GM12878 (cell line): ENCODE measurements at regions not wholly inside any gene's neighbourhood (a gene's known extent, or its start where the extent isn't known, plus 50 kb on each side); places are given as distances from the start of the nearest gene placed in this dataset.

Source experiments
- ATAC-seq: fragments of 200-7000 bp; cut with Tn5 transposase; 3 replicates; pipeline ENCODE4 v1.9.1; 2020; ENCODE audit warnings: mild to moderate bottlenecking, moderate library complexity
- BruUV-seq: library from RNA; stranded (reverse); fragments of 400-500 nt; replicated peaks from 2 replicates; lab custom pipeline; 2021; lab: Mats Ljungman, UMichigan
- CTCF ChIA-PET: fragments of 300-600 bp; sonication (Branson Sonifier 250); formaldehyde crosslinking; extraction: SDS; loops from one replicate; lab custom pipeline; 2021; ENCODE audit warnings: inconsistent platforms; lab: Yijun Ruan, JAX
- POLR2A ChIA-PET: fragments of 350-600 bp; formaldehyde crosslinking; extraction: SDS; loops from one replicate; lab custom pipeline; 2021; ENCODE audit warnings: inconsistent platforms; lab: Charles Lee
- RAD21 ChIA-PET: fragments of 300-600 bp; sonication (Branson Sonifier 250); formaldehyde crosslinking; loops from one replicate; lab custom pipeline; 2023; ENCODE audit warnings: antibody characterized with exemption; ENCODE audit not compliant: unreplicated experiment; lab: Charles Lee
- SMC1A ChIA-PET: fragments of 300-600 bp; sonication (Branson Sonifier 250); formaldehyde crosslinking; loops from one replicate; lab custom pipeline; 2023; ENCODE audit not compliant: unreplicated experiment, uncharacterized antibody; lab: Charles Lee
- DNase-seq: peaks from one replicate; pipeline ENCODE4 v3.0.0-alpha.2; 2011; ENCODE audit warnings: low read depth, low spot score
- FAIRE-seq: peaks from 3 replicates; lab custom pipeline; 2011; peaks lifted over from hg19 to GRCh38; lab: Jason Lieb, UNC
- H2AFZ ChIP-seq: 2 replicates; pipeline ENCODE4 v1.6.0; 2011; ENCODE audit warnings: low read depth, low read length, control low read depth; ENCODE audit not compliant: control insufficient read depth
- H3K27ac ChIP-seq: 2 replicates; pipeline ENCODE4 v1.5.1; 2011; ENCODE audit warnings: control low read depth; ENCODE audit not compliant: control insufficient read depth, insufficient read depth
- H3K27me3 ChIP-seq, 2 experiments: replicated peaks in 1 of 2; 2 replicates each; pipeline versions ENCODE4 v1.6.0 to v1.6.1; 2011; ENCODE audit warnings: low read length in 1 of 2; ENCODE audit not compliant: control insufficient read depth in 2 of 2, insufficient read depth in 2 of 2
- H3K36me3 ChIP-seq, 2 experiments: 2 replicates each; pipeline ENCODE4 v1.5.1; 2011; ENCODE audit warnings: low read length in 1 of 2; ENCODE audit not compliant: control insufficient read depth in 2 of 2, insufficient read depth in 2 of 2
- H3K4me1 ChIP-seq: 2 replicates; pipeline ENCODE4 v1.6.1; 2011; ENCODE audit warnings: mild to moderate bottlenecking, low read length, moderate library complexity, mixed read lengths; ENCODE audit not compliant: control insufficient read depth, insufficient read depth
- H3K4me2 ChIP-seq: 2 replicates; pipeline ENCODE4 v1.6.0; 2011; ENCODE audit warnings: control low read depth; ENCODE audit not compliant: control insufficient read depth, insufficient read depth
- H3K4me3 ChIP-seq: fragments of 200-600 bp; sonication (generic); 2 replicates; pipeline ENCODE4 v1.5.1; 2016
- H3K79me2 ChIP-seq: 2 replicates; pipeline ENCODE4 v1.6.0; 2011; ENCODE audit warnings: low read length; ENCODE audit not compliant: control insufficient read depth, insufficient read depth
- H3K9ac ChIP-seq: 2 replicates; pipeline ENCODE4 v1.8.0; 2011; ENCODE audit warnings: low read length, control low read depth, mixed read lengths; ENCODE audit not compliant: control insufficient read depth, insufficient read depth
- H3K9me3 ChIP-seq: replicated peaks from 3 replicates; pipeline ENCODE4 v1.5.1; 2011; ENCODE audit warnings: mild to moderate bottlenecking, low read length; ENCODE audit not compliant: control insufficient read depth, insufficient read depth
- H4K20me1 ChIP-seq: 2 replicates; pipeline ENCODE4 v1.6.0; 2011; ENCODE audit not compliant: control insufficient read depth, insufficient read depth
- ATF7 ChIP-seq: fragments of 450-650 bp; IDR thresholded peaks from 2 replicates; pipeline ENCODE4 v1.6.1; 2016; ENCODE audit warnings: low read depth, mild to moderate bottlenecking
- BHLHE40 ChIP-seq, 2 experiments: fragments of 450-650 bp in 1 of 2; IDR thresholded peaks; 2 replicates each; pipeline ENCODE4 v1.6.1; 2011 to 2017; ENCODE audit warnings: low read depth in 2 of 2, borderline replicate concordance in 1 of 2, improper control_type of control experiment in 1 of 2, low read length in 1 of 2, mild to moderate bottlenecking in 1 of 2
- CREB1 ChIP-seq: IDR thresholded peaks from 2 replicates; pipeline ENCODE4 v1.6.1; 2012; ENCODE audit warnings: low read depth, mild to moderate bottlenecking, inconsistent platforms
- CREM ChIP-seq: IDR thresholded peaks from 2 replicates; pipeline ENCODE4 v1.6.1; 2014; ENCODE audit warnings: antibody characterized with exemption, low read depth
- E2F4 ChIP-seq: IDR thresholded peaks from 2 replicates; pipeline ENCODE4 v1.6.1; 2012; ENCODE audit warnings: low read depth, low read length, improper control_type of control experiment
- FOXM1 ChIP-seq: IDR thresholded peaks from 2 replicates; pipeline ENCODE4 v1.6.1; 2012; ENCODE audit warnings: low read depth, mild to moderate bottlenecking, inconsistent platforms, low read length, moderate library complexity
- GATAD2B ChIP-seq: fragments of 450-650 bp; conservative IDR thresholded peaks from 2 replicates; pipeline ENCODE4 v1.6.1; 2017; ENCODE audit warnings: low read depth, mild to moderate bottlenecking, moderate library complexity
- MLLT1 ChIP-seq: fragments of 450-650 bp; IDR thresholded peaks from 2 replicates; pipeline ENCODE4 v1.6.1; 2016; ENCODE audit warnings: mild to moderate bottlenecking
- NR2F1 ChIP-seq: fragments of 450-650 bp; conservative IDR thresholded peaks from 2 replicates; pipeline ENCODE4 v1.6.1; 2017; ENCODE audit warnings: mild to moderate bottlenecking
- PAX8 ChIP-seq: fragments of 450-650 bp; IDR thresholded peaks from 2 replicates; pipeline ENCODE4 v1.6.1; 2017; ENCODE audit warnings: mild to moderate bottlenecking, moderate library complexity
- PBX3 ChIP-seq: IDR thresholded peaks from 2 replicates; pipeline ENCODE4 v1.6.1; 2011; ENCODE audit warnings: mild to moderate bottlenecking, low read depth, low read length, moderate library complexity; ENCODE audit not compliant: insufficient replicate concordance
- POLR2AphosphoS2 ChIP-seq: IDR thresholded peaks from 2 replicates; pipeline ENCODE4 v1.6.1; 2011; ENCODE audit warnings: low read depth, mild to moderate bottlenecking, low read length, improper control_type of control experiment, moderate library complexity
- RAD21 ChIP-seq: IDR thresholded peaks from 2 replicates; pipeline ENCODE4 v1.6.1; 2011; ENCODE audit warnings: mild to moderate bottlenecking, low read depth, low read length, moderate library complexity; ENCODE audit not compliant: insufficient read depth
- RELA ChIP-seq: fragments of 450-650 bp; IDR thresholded peaks from 2 replicates; pipeline ENCODE4 v1.8.0; 2014; ENCODE audit warnings: borderline replicate concordance; ENCODE audit not compliant: partially characterized antibody
- SMC3 ChIP-seq: IDR thresholded peaks from 2 replicates; pipeline ENCODE4 v1.6.1; 2011; ENCODE audit warnings: low read length, improper control_type of control experiment, borderline replicate concordance
- TCF7 ChIP-seq: IDR thresholded peaks from 2 replicates; pipeline ENCODE4 v1.6.1; 2014; ENCODE audit warnings: antibody characterized with exemption, borderline replicate concordance
- ZNF592 ChIP-seq: fragments of 450-650 bp; IDR thresholded peaks from 2 replicates; pipeline ENCODE4 v1.6.1; 2017; ENCODE audit warnings: mild to moderate bottlenecking, moderate library complexity
- WGBS: methylation state at CpG from one replicate; pipeline ENCODE4 v1.1.6; 2016; ENCODE audit warnings: low lambda C conversion rate; ENCODE audit not compliant: insufficient replicate concordance, insufficient coverage; ENCODE audit errors: missing lambda C conversion rate; 5-methylcytosine and 5-hydroxymethylcytosine counted together
- in situ Hi-C: fragments of 300-500 bp; cut with MboI; formaldehyde crosslinking; loops from 9 replicates; pipeline ENCODE4 v1.14.3; 2018; ENCODE audit warnings: mixed read lengths
- intact Hi-C: fragments of 100-400 bp; cut with micrococcal nuclease; formaldehyde crosslinking; loops from one replicate; pipeline ENCODE4 v1.14.2; 2022; ENCODE audit not compliant: unreplicated experiment

GRCh38 chr18:25516121-25516520 lies 164.2 kb upstream of the ZNF521 start (continued):
- no peak for TF ChIP-seq ZNF592
- TF ChIP-seq, all 136 proteins: peak for 0

GRCh38 chr18:25510096-25510495 lies 158.1 kb upstream of the ZNF521 start:
- Histone ChIP-seq H3K4me3 (no peak overlapping the region), H3K4me2 (no peak overlapping the region), H3K9me3 (no peaks in the 10 kb centered on the region), H3K27me3 (no peaks in the 10 kb centered on the region; a peak in 1 of 4 replicates), H3K79me2 (no peaks in the 10 kb centered on the region), H4K20me1 (no peaks in the 10 kb centered on the region), H2AFZ (no peak overlapping the region), H3K27ac (no peak overlapping the region), H3K36me3 (no peaks in the 10 kb centered on the region), H3K9ac (no peak overlapping the region), H3K4me1 (no peaks in the 10 kb centered on the region)
- ATAC-seq (no peak), FAIRE-seq (no peak), DNase-seq (no peak)
- ChIA-PET SMC1A (interaction anchor here (0.6 kb wide), 1 partner anchor 19 kb away, joined by 3 read pairs; no protein-coding TSS in a partner anchor), POLR2A (no interaction called here), RAD21 (no interaction called here), CTCF (no interaction called here)
- WGBS: 0% methylated on average over 2 of the region's 2 CpGs
- intact Hi-C loops: no loop called here
- in situ Hi-C loops: no loop called here
- no TSS peak for BruUV-seq
- TF ChIP-seq FOXM1 (no peak), RAD21 (no peak), TCF7 (no peak), BHLHE40 (IDR thresholded peaks at IDR 0.05; ENCODE audit: borderline replicate concordance in 1 of 2, low read depth in 2 of 2, low read length in 1 of 2) (no peak), RELA (no peak), SMC3 (no peak), PBX3 (no peak), CREM (no peak), GATAD2B (no peak), NR2F1 (no peak), CREB1 (no peak), ATF7 (no peak), PAX8 (no peak), POLR2AphosphoS2 (no peak), MLLT1 (no peak), E2F4 (no peak)
